ENCODE measurements at regions not wholly inside any gene's neighbourhood (a gene's known extent, or its start where the extent isn't known, plus 50 kb on each side); places are given as distances from the start of the nearest gene placed in this dataset.
A peak's percentile ranks its signal among the peaks of the same experiment; 100 is the strongest.

GRCh38 chr4:57249083-57249482 lies 138.9 kb upstream of the IGFBP7 start:
- DNase-seq (ENCODE audit: low read depth), result peak; percentile 45

GRCh38 chr4:57243076-57243475 lies 132.9 kb upstream of the IGFBP7 start:
- no peak for DNase-seq (ENCODE audit: low read depth)

- DNase-seq (ENCODE audit: low read depth), result no peak
Measured at GRCh38 chr4:57234252-57234775, 124.1 kb upstream of the IGFBP7 start.

- peak; percentile 57 for DNase-seq (ENCODE audit: low read depth)
Measured at GRCh38 chr4:57233386-57233785, 123.2 kb upstream of the IGFBP7 start.

- DNase-seq (ENCODE audit: low read depth), result peak; percentile 28
Measured at GRCh38 chr4:57231781-57232180, 121.6 kb upstream of the IGFBP7 start.

GRCh38 chr4:57220734-57221133 lies 110.5 kb upstream of the IGFBP7 start:
- no peak for DNase-seq (ENCODE audit: low read depth)

- DNase-seq (ENCODE audit: low read depth), result no peak
Measured at GRCh38 chr4:57220172-57220571, 110.0 kb upstream of the IGFBP7 start.

GRCh38 chr4:57219431-57219830 lies 109.2 kb upstream of the IGFBP7 start:
- no peak for DNase-seq (ENCODE audit: low read depth)

GRCh38 chr4:57214654-57215411 lies 104.6 kb upstream of the IGFBP7 start:
- no peak for DNase-seq (ENCODE audit: low read depth)

- DNase-seq (ENCODE audit: low read depth), result no peak
Measured at GRCh38 chr4:57211131-57211530, 100.9 kb upstream of the IGFBP7 start.

- DNase-seq (ENCODE audit: low read depth), result no peak
Measured at GRCh38 chr4:57206172-57206571, 96.0 kb upstream of the IGFBP7 start.

GRCh38 chr4:57205580-57205979 lies 95.4 kb upstream of the IGFBP7 start:
- no peak for DNase-seq (ENCODE audit: low read depth)

GRCh38 chr4:57200799-57201327 lies 90.7 kb upstream of the IGFBP7 start:
- DNase-seq (ENCODE audit: low read depth), result no peak

- DNase-seq (ENCODE audit: low read depth), result no peak
Measured at GRCh38 chr4:57199267-57199666, 89.1 kb upstream of the IGFBP7 start.

GRCh38 chr4:57195622-57196021 lies 85.4 kb upstream of the IGFBP7 start:
- DNase-seq (ENCODE audit: low read depth), result no peak

- DNase-seq (ENCODE audit: low read depth), result no peak
Measured at GRCh38 chr4:57194068-57194611, 84.0 kb upstream of the IGFBP7 start.

- DNase-seq (ENCODE audit: low read depth), result no peak
Measured at GRCh38 chr4:57193209-57193810, 83.1 kb upstream of the IGFBP7 start.

- DNase-seq (ENCODE audit: low read depth), result peak; percentile 18
Measured at GRCh38 chr4:57191523-57192034, 81.4 kb upstream of the IGFBP7 start.

GRCh38 chr4:57190601-57191481 lies 80.7 kb upstream of the IGFBP7 start:
- DNase-seq (ENCODE audit: low read depth), result peak; percentile 39

- no peak for DNase-seq (ENCODE audit: low read depth)
Measured at GRCh38 chr4:57187246-57187645, 77.1 kb upstream of the IGFBP7 start.

GRCh38 chr4:57184378-57185029 lies 74.3 kb upstream of the IGFBP7 start:
- no peak for DNase-seq (ENCODE audit: low read depth)

All from iris pigment epithelial cell (primary cell).